ENCODE measurements at regions not wholly inside any gene's neighbourhood (a gene's known extent, or its start where the extent isn't known, plus 50 kb on each side); places are given as distances from the start of the nearest gene placed in this dataset.

GRCh38 chr2:177031438-177032180 is 181.0 kb upstream of the HNRNPA3 start:
- DNase-seq (ENCODE audit: low read depth), result no peak
- in situ Hi-C loops (cut with HindIII; ENCODE audit: low pct_unique_long_range_greater_than_20kb, low sequenced_read_pairs), result no loop called here

GRCh38 chr2:177036747-177037146 is 175.8 kb upstream of the HNRNPA3 start:
- DNase-seq (ENCODE audit: low read depth), result no peak
- in situ Hi-C loops (cut with HindIII; ENCODE audit: low pct_unique_long_range_greater_than_20kb, low sequenced_read_pairs), result no loop called here

DNA sequence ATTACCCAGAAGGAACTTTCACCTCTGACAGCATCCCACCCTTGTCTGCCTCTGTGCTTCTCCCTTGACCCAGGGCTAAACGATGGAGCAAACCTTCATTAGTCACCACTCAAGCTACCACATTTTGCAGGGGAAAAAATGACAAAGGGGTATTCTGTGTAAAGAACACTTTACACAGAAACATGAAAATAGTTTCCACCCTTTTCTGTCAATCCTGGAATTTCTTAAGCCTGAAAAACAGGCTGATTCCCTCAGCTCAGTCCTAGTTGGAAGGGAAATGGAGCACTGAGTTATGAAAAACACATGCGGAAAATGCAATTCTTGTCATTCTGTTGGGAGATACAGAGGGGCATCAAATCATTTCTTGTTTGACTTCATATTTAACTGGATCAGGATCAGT is 175.0 kb upstream of the HNRNPA3 start:
- DNase-seq (ENCODE audit: low read depth), result no peak
- in situ Hi-C loops (cut with HindIII; ENCODE audit: low pct_unique_long_range_greater_than_20kb, low sequenced_read_pairs), result no loop called here

DNA sequence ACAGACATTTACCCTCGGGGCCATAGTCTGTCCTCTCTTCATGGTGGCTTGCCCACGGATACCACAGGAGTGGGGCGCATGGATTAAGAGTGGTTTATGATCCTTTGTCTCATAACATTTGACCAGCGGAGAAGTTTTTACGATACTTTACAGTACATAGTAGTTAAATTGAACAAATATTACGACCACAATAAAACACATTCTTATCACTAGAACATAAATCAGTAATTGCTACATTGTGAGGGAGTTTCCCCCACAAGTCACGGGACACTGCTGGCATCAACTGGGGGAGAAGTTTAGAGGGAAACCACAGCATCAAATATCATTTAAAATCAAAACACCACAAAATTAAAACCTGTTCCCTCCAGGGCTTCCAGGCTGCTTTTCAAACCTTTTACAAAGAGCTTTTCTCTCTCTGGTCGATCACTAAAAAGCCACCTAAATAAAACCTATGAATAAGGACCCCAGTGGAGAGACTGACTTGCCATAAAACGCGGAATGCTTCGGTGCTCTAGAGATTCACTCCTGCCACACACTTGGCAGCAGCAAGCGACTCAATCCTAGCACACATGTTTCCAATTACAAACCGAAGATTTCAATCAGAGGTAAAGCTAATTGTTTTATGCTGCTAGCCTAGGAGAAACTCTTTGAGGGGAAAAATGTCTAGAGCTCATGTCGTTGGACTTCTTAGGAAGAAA is 173.7 kb upstream of the HNRNPA3 start:
- no peak for DNase-seq (ENCODE audit: low read depth)
- in situ Hi-C loops (cut with HindIII; ENCODE audit: low pct_unique_long_range_greater_than_20kb, low sequenced_read_pairs), result no loop called here

DNA sequence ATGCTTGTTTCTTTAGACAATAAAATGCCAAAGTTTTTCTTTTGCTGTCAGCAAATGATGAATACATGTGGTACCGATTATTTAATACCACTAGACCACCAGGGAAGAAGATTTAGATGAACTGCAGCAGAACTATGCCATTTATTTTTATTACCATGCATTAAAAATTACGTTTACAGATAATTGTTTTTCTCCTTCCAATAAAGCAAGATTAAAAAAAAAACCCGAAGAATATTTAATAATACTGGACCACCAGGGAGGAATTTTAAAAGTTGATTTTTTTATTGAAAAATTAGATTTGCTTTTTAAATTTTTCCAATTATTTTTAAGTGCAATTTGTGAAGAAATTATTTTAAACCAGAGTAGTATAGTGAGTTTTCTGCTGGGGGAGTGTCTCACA is 170.3 kb upstream of the HNRNPA3 start:
- DNase-seq (ENCODE audit: low read depth), result no peak

GRCh38 chr2:177044671-177045070 is 167.9 kb upstream of the HNRNPA3 start:
- no peak for DNase-seq (ENCODE audit: low read depth)
- in situ Hi-C loops (cut with HindIII; ENCODE audit: low pct_unique_long_range_greater_than_20kb, low sequenced_read_pairs), result no loop called here

More for the DNA sequence above, 170.3 kb upstream of the HNRNPA3 start:
- in situ Hi-C loops (cut with HindIII; ENCODE audit: low pct_unique_long_range_greater_than_20kb, low sequenced_read_pairs), result no loop called here

GRCh38 chr2:177048981-177049380 is 163.6 kb upstream of the HNRNPA3 start:
- in situ Hi-C loops (cut with HindIII; ENCODE audit: low pct_unique_long_range_greater_than_20kb, low sequenced_read_pairs), result no loop called here
- DNase-seq (ENCODE audit: low read depth), result no peak

DNA sequence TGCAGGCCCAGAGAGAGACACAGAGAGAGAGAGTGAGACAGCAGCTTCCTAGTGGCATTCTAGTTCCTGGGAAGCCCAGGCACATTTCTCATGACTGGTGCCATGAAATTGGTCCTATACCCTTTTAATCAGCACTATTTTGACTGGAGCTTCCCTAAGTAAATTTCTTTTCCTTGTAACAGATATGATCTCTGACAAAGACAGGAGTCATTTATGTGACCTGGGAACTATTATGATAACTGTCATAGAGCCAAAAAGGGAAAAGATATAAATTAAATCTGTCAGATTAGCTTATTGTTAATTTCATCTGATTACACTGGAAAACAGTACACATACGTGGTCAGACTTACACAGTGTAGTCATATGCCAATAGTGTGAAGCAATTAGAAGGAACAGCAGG is 161.3 kb upstream of the HNRNPA3 start:
- DNase-seq (ENCODE audit: low read depth), result no peak
- in situ Hi-C loops (cut with HindIII; ENCODE audit: low pct_unique_long_range_greater_than_20kb, low sequenced_read_pairs), result no loop called here

DNA sequence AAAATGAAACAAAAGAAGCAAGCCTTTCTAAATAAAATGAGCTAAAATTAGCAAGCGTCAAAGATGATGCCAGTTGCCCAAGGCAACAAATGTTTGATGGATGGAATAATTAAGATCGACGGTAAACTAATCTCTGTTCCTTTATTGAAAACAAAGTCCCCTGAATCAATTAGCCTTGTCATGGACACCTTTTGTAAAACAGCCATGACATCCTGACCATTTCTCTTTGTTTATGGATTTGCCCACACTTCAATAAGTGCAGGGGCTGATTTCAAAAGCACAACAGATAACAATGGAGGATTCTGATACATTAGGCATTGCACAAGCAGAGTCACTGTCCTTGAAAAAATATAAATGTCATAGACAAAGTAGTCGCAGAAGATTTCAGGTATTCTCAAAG is 160.1 kb upstream of the HNRNPA3 start:
- DNase-seq (ENCODE audit: low read depth), result no peak
- in situ Hi-C loops (cut with HindIII; ENCODE audit: low pct_unique_long_range_greater_than_20kb, low sequenced_read_pairs), result no loop called here

DNA sequence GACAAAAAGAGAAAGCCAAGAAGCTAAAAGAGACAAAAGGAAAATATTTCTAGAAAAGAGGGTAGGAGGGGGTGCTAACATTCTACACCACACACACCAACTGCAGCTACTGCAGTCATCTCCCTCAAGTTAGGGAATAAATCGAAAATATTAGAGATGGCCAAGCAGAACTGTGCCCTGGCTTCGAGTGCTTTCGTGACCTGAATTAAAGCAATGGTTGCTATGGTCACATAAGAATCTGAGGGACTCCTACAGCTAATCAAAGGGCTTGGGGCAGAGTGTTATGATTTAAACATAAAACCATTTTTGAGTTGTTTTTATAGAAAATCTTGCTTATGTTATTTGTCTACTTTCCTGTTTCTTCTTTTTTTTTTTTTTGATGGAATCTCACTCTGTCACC is 159.6 kb upstream of the HNRNPA3 start:
- in situ Hi-C loops (cut with HindIII; ENCODE audit: low pct_unique_long_range_greater_than_20kb, low sequenced_read_pairs), result no loop called here
- no peak for DNase-seq (ENCODE audit: low read depth)

DNA sequence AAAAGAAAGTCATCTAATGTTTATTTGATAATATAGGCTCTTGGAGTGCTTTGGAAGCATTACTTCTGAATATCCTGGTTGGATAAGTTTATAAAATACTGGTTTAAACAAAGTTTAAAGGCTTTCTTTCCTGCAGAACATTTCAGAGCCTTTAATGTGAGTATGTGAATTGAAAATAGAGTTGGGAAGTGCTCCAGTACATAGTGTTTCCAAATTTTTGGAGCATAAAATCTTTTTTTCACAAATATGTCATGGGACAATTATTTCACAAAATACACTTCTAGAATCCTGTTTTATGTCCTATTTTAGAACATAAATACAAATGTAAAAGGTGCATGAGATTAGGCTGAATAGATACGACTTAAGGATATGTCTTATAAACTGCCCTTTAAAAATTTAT is 158.9 kb upstream of the HNRNPA3 start:
- DNase-seq (ENCODE audit: low read depth), result no peak
- in situ Hi-C loops (cut with HindIII; ENCODE audit: low pct_unique_long_range_greater_than_20kb, low sequenced_read_pairs), result no loop called here

GRCh38 chr2:177056481-177056929 is 156.1 kb upstream of the HNRNPA3 start:
- in situ Hi-C loops (cut with HindIII; ENCODE audit: low pct_unique_long_range_greater_than_20kb, low sequenced_read_pairs), result no loop called here
- DNase-seq (ENCODE audit: low read depth), result no peak

DNA sequence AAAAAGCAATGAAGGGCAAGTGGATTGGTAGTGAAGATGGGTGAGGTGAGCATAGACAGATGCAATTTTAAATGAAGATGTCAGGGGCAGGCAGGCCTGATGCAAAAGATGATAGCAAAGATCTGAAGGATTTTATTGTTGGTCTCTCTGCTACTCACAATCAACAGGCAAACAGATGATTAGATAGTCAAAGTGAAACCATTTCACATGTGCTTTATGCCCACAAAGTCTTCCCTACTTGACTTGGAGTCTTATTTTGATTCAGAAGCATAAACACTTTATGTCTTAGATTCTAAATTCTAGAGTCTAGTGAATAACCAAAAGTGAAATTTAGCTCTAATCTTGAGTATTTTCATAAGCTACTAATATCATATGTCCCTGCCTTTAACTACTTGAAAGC is 153.8 kb upstream of the HNRNPA3 start:
- in situ Hi-C loops (cut with HindIII; ENCODE audit: low pct_unique_long_range_greater_than_20kb, low sequenced_read_pairs), result no loop called here
- no peak for DNase-seq (ENCODE audit: low read depth)

DNA sequence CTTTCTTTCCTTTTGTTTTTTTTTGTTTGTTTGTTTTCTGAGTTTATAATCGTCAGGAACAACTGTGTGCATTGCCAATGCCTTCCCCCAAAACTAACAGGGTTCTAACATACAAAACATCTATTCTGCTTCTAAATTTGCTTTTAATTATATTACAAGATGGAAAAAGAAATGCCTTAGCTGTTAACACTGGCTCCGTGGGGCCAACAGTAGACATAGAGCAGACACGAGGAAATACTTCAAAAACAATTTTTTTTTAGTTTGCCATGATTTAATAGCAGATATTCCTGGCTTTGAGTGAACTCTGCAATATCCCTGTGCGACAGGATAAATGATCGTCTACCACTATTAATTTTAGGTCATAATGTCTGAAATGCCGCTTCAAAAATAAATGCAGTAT is 153.3 kb upstream of the HNRNPA3 start:
- DNase-seq (ENCODE audit: low read depth), result no peak
- in situ Hi-C loops (cut with HindIII; ENCODE audit: low pct_unique_long_range_greater_than_20kb, low sequenced_read_pairs), result no loop called here

DNA sequence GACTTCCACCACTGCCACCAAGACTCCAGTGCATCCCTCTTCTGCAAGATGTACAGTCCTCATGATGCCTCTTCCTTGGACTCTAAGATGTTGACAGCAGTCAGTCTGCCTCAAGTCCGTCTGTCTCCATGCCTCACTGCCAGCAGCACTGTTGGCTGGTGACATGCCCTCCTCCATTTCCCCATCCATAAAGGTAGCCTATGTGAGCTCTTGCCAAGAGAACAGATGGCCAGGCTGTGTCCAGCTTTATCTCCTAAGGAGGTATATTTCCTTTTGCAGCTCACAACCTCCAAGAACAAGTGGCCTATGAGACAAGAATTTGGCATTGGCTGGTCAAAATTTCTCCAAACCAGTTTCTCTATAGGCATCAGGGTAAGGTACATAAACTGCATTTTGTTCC is 149.3 kb upstream of the HNRNPA3 start:
- in situ Hi-C loops (cut with HindIII; ENCODE audit: low pct_unique_long_range_greater_than_20kb, low sequenced_read_pairs), result no loop called here
- DNase-seq (ENCODE audit: low read depth), result no peak

DNA sequence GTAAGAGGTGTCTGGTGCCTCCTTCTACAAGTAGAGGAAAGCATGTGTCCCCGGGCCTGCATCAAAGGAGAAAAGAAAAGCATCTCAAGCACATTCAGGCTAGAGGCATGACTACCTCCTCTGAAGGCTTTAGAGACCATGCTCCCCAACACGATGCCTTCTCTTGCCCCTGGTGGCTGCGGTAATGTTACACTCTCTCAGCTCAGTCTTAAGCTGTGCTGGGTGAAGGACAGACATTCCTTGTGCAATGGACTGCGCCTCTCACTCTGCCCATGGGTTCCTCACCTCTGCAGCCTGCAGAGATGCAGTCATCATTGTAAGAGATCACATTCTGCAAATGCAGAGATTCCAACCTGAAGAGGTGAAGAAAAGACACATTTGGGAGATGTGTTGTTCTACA is 148.2 kb upstream of the HNRNPA3 start:
- DNase-seq (ENCODE audit: low read depth), result no peak

GRCh38 chr2:177068967-177069366 is 143.6 kb upstream of the HNRNPA3 start:
- DNase-seq (ENCODE audit: low read depth), result no peak
- in situ Hi-C loops (cut with HindIII; ENCODE audit: low pct_unique_long_range_greater_than_20kb, low sequenced_read_pairs), result no loop called here

More for the DNA sequence above, 148.2 kb upstream of the HNRNPA3 start:
- in situ Hi-C loops (cut with HindIII; ENCODE audit: low pct_unique_long_range_greater_than_20kb, low sequenced_read_pairs), result no loop called here

DNA sequence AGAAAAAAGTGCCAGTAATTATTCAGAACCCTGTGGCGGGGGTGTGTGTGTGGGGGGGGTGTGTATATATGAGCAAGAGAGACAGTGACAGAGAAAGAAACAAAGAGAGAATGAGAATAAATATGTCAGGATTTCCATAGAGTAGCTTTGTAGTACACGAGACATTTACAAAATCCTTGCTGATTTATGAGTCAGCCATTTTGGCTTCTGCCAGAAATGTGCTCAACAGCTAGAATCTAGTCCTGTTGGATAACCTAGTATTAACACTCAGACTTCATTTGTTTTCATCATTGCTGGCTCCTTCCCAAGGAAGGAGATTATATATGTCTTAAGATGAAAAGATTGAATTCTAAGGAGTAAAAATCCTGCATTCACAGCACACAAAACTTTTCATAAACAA is 140.5 kb upstream of the HNRNPA3 start:
- DNase-seq (ENCODE audit: low read depth), result no peak
- in situ Hi-C loops (cut with HindIII; ENCODE audit: low pct_unique_long_range_greater_than_20kb, low sequenced_read_pairs), result no loop called here

DNA sequence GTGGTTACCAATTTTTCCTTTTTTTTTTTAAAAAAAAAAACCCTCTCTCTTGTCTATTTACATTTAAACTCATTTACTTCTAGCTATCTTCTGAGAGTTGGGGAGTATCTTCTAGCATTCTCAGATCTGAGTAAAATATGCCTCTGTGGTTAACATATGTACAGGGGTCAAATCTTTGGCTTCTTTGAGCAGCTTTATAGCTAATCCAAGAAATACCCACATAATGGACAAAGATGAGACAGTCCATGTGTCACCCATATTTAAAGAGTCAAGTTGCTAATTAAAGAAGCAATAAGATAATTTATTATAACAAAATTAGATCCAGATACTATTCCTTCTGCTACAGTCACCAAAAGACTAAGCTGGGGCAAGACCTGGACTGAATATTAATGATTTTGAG is 139.0 kb upstream of the HNRNPA3 start:
- no peak for DNase-seq (ENCODE audit: low read depth)
- in situ Hi-C loops (cut with HindIII; ENCODE audit: low pct_unique_long_range_greater_than_20kb, low sequenced_read_pairs), result no loop called here
